ENCODE measurements at regions not wholly inside any gene's neighbourhood (a gene's known extent, or its start where the extent isn't known, plus 50 kb on each side); places are given as distances from the start of the nearest gene placed in this dataset.

DNA sequence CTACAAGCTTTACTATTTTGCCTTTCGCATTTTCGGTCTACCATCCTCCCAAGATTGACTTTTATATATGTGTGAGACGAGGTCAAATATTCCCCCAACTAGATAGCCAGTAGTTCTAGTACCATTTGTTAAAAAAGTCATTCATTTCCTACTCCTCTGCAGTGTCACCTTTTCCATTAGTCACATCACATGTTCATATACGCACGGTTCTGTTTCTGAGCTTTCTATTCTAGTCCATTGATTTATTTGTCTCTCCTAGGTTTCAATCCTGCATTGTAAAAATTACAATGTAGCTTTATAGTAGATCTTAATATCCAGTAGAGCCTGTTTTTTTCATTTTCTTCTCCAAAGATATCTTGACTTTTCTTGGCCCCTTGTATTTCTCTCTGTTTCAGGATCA, 528.7 kb upstream of the TRPC7 start:
- peaks cover 5% of the 10 kb centered on the region for H3K4me1 ChIP-seq
- DNase-seq: no peak
- no peak overlapping the region for H3K27ac ChIP-seq (replicated peaks)
- intact Hi-C loops (cut with micrococcal nuclease): no loop called here
- H3K4me3 ChIP-seq: no peak overlapping the region
- H3K27me3 ChIP-seq (ENCODE audit: low read depth): no peaks in the 10 kb centered on the region
- peaks cover 9% of the 10 kb centered on the region for H3K9me3 ChIP-seq (replicated peaks)
- TF ChIP-seq, protein P1, sequence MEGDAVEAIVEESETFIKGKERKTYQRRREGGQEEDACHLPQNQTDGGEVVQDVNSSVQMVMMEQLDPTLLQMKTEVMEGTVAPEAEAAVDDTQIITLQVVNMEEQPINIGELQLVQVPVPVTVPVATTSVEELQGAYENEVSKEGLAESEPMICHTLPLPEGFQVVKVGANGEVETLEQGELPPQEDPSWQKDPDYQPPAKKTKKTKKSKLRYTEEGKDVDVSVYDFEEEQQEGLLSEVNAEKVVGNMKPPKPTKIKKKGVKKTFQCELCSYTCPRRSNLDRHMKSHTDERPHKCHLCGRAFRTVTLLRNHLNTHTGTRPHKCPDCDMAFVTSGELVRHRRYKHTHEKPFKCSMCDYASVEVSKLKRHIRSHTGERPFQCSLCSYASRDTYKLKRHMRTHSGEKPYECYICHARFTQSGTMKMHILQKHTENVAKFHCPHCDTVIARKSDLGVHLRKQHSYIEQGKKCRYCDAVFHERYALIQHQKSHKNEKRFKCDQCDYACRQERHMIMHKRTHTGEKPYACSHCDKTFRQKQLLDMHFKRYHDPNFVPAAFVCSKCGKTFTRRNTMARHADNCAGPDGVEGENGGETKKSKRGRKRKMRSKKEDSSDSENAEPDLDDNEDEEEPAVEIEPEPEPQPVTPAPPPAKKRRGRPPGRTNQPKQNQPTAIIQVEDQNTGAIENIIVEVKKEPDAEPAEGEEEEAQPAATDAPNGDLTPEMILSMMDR (IDR thresholded peaks at IDR 0.05; ENCODE audit: borderline replicate concordance): no peak
- H3K36me3 ChIP-seq: no peaks in the 10 kb centered on the region

DNA sequence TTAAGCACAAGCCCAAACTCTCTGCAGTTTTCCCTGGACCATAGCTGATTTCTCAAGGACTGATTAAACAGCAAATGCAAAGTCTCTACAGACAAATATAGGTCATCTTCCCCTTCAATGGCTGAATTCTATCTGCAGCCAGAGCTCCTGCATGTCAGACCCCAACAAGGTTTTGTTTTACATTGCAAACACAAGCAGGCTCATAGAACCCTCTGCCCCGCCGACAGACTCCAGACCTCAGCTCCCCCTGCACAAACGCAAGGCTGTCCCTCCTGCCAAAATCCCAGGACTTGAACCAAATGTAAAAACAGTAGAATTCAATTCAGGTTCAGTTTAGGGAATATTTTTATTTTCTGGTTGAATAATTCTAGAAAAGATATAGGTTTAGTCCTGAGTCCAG, 526.7 kb upstream of the TRPC7 start:
- H3K4me1 ChIP-seq: peaks cover 5% of the 10 kb centered on the region
- H3K9me3 ChIP-seq (replicated peaks): no peaks in the 10 kb centered on the region
- no peak for DNase-seq
- H3K27me3 ChIP-seq (ENCODE audit: low read depth): no peaks in the 10 kb centered on the region
- TF ChIP-seq, protein P1 (IDR thresholded peaks at IDR 0.05; ENCODE audit: borderline replicate concordance): no peak
- no peak overlapping the region for H3K4me3 ChIP-seq
- intact Hi-C loops (cut with micrococcal nuclease): no loop called here
- H3K36me3 ChIP-seq: no peaks in the 10 kb centered on the region
- H3K27ac ChIP-seq (replicated peaks): no peak overlapping the region

DNA sequence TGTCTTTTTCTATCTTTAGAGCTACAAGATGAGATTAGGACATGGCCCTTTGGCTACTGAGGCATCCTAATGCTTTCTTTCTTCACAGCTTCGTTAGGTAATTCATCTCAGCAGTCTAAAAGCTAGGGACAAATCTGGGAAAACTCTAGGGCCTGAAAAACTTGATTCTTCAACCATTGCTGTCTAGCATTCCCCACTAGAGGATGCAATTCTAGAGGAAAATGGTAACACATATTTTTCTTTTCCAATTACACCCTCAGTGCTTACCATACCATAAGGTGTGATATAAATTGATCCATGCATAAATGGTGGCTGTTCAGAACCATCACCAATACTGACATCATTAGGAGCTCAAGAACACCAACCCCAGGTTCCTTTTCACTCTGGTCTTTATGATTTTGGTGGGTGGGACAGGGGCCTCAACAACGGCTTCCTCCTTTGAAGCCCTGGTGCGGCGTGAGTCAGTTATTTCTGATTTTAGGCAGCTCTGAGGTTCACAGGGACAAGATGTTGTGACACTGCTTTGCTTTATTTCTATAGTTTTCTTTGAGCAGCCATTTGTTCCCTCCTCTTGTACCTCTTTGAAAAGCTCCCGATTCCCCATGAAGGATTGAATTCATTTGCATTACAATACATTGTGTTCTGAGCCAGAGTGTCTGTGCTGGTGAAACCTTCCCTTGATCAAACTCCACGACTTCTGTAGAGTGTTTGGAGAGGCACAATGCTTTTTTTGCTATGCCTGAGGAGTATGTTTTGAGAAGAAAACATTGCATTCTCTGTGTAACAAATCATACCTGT, 526.0 kb upstream of the TRPC7 start:
- H3K4me3 ChIP-seq: no peak overlapping the region
- H3K4me1 ChIP-seq: peaks cover 5% of the 10 kb centered on the region
- no peak overlapping the region for H3K27ac ChIP-seq (replicated peaks)
- no peak for DNase-seq
- no peaks in the 10 kb centered on the region for H3K27me3 ChIP-seq (ENCODE audit: low read depth)
- no peaks in the 10 kb centered on the region for H3K36me3 ChIP-seq
- intact Hi-C loops (cut with micrococcal nuclease): no loop called here
- H3K9me3 ChIP-seq (replicated peaks): no peaks in the 10 kb centered on the region
- TF ChIP-seq, protein P1 (IDR thresholded peaks at IDR 0.05; ENCODE audit: borderline replicate concordance): no peak

DNA sequence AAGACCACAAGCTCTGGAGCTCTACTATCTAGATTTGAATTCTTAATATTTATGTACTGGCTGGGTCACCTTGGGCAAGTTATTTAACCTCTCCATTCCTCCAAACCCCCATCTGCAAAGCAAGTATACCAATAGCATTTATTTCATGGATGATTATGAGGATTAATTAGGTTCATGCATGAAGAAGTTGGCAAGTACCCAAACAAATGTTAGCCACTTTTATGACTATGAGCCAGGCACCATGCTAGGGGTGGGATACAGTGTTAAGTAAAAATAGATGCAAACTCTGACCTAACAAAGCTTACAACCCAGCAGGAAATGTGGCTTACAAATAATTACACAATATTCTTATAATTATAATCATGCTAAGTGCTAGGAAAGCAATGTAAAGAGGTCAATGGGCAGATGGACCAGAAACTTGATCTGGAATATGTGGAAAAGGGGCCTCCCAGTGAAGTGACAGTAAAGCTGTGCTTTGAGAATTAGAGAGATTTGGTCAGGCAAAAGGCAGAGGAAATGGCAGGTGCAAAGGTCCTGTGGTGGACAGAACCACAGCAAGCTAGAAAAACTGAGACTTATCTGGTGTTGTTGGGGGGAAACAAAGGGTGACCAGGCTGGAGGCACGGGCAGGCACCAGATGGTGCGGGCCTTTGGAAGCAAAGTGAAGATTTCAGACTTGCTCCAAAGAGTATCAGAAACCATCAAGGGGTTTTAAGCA, 525.2 kb upstream of the TRPC7 start:
- intact Hi-C loops (cut with micrococcal nuclease): no loop called here

DNA sequence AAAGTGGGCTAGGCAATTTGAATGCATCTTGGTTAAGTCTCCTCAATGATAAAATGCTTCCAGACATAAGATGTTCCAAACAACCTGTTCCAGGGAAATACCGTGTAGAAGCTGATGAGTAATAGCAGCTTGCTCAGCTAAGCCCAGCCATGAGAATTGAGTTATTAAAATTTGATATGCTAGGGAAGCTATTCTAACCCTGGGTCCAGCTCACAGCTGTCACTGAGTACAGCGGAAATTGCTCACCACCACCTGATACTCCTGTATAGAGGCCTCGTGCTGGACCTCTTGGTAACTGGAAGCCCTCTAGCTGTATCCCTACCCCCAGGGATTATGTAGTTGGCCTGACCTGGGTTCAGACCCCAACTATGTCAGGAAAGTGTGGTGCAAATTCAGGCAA, 521.3 kb upstream of the TRPC7 start:
- intact Hi-C loops (cut with micrococcal nuclease): no loop called here
- no peak for DNase-seq
- no peaks in the 10 kb centered on the region for H3K27me3 ChIP-seq (ENCODE audit: low read depth)
- H3K4me3 ChIP-seq: no peak overlapping the region
- TF ChIP-seq, protein P1 (IDR thresholded peaks at IDR 0.05; ENCODE audit: borderline replicate concordance): no peak
- no peaks in the 10 kb centered on the region for H3K4me1 ChIP-seq
- H3K9me3 ChIP-seq (replicated peaks): peaks cover 7% of the 10 kb centered on the region
- H3K27ac ChIP-seq (replicated peaks): no peak overlapping the region
- H3K36me3 ChIP-seq: no peaks in the 10 kb centered on the region

More for the DNA sequence above, 525.2 kb upstream of the TRPC7 start:
- TF ChIP-seq, protein P1 (IDR thresholded peaks at IDR 0.05; ENCODE audit: borderline replicate concordance): no peak
- Histone ChIP-seq H3K27me3 (ENCODE audit: low read depth) (no peaks in the 10 kb centered on the region), H3K27ac (replicated peaks) (no peak overlapping the region), H3K36me3 (no peaks in the 10 kb centered on the region), H3K4me3 (no peak overlapping the region), H3K4me1 (peaks cover 5% of the 10 kb centered on the region), H3K9me3 (replicated peaks) (no peaks in the 10 kb centered on the region)
- DNase-seq: no peak
